BLaER1 treated with 17β-estradiol and CSF1 and Interleukin-3, amounts not matched to agents 10 nM and 100 nM (cell line): ENCODE measurements at regions not wholly inside any gene's neighbourhood (a gene's known extent, or its start where the extent isn't known, plus 50 kb on each side); places are given as distances from the start of the nearest gene placed in this dataset.
A peak's percentile ranks its signal among the peaks of the same experiment; 100 is the strongest.

ENCODE experiments used
- H3K27ac ChIP-seq, 11 experiments: shearing (Covaris generic); formaldehyde crosslinking; 2 replicates each; pipeline ENCODE4 v1.8.1; 2022
- H3K27me3 ChIP-seq, 11 experiments: shearing (Covaris generic); formaldehyde crosslinking; 2 replicates each; pipeline ENCODE4 v1.8.1; 2022
- H3K36me3 ChIP-seq, 11 experiments: shearing (Covaris generic); formaldehyde crosslinking; 2 replicates each; pipeline ENCODE4 v1.8.1; 2022
- H3K4me1 ChIP-seq, 10 experiments: shearing (Covaris generic); formaldehyde crosslinking; 2 replicates each; pipeline ENCODE4 v1.8.1; 2022
- H3K4me2 ChIP-seq, 11 experiments: shearing (Covaris generic); formaldehyde crosslinking; 2 replicates each; pipeline ENCODE4 v1.8.1; 2022
- H3K4me3 ChIP-seq, 10 experiments: shearing (Covaris generic); formaldehyde crosslinking; 2 replicates each; pipeline ENCODE4 v1.8.1; 2022
- H3K9ac ChIP-seq, 11 experiments: shearing (Covaris generic); formaldehyde crosslinking; 2 replicates each; pipeline ENCODE4 v1.8.1; 2022
- H3K9me3 ChIP-seq, 11 experiments: shearing (Covaris generic); formaldehyde crosslinking; replicated peaks in 1 of 11; 2 replicates each; pipeline ENCODE4 v1.8.1; 2022
- H4K20me1 ChIP-seq, 11 experiments: shearing (Covaris generic); formaldehyde crosslinking; 2 replicates each; pipeline ENCODE4 v1.8.1; 2022
- Cebpa-rat ChIP-seq, 11 experiments: shearing (Covaris generic); IDR thresholded peaks; 2 replicates each; pipeline ENCODE4 v1.8.1; 2022

GRCh38 chr11:70677232-70677916, 279.0 kb downstream of the CTTN start:
- H3K9me3 ChIP-seq: no peaks in the 10 kb centered on the region
- H3K4me1 ChIP-seq: peaks cover 0 to 7% (median 0%) of the 10 kb centered on the region in 10 experiments; a peak in 2 of 20 replicates
- H3K27me3 ChIP-seq: peaks cover 0 to 4% (median 0%) of the 10 kb centered on the region in 11 experiments; a peak in 1 of 22 replicates
- peak overlapping the region in 3 of 11 experiments; percentile 2 to 19 (median 14); a peak in 1 of 22 replicates for H3K4me2 ChIP-seq
- H3K36me3 ChIP-seq: no peaks in the 10 kb centered on the region
- no peak overlapping the region for H3K9ac ChIP-seq
- no peak overlapping the region for H3K4me3 ChIP-seq
- TF ChIP-seq Cebpa-rat (IDR thresholded peaks at IDR 0.05): no peak
- peaks cover 0 to 20% (median 1%) of the 10 kb centered on the region in 11 experiments; a peak in 5 of 22 replicates for H4K20me1 ChIP-seq
- H3K27ac ChIP-seq: no peak overlapping the region

- Histone ChIP-seq H3K4me3 (no peak overlapping the region), H3K4me1 (peaks cover 0 to 13% (median 5%) of the 10 kb centered on the region in 10 experiments; a peak in 6 of 20 replicates), H4K20me1 (peaks cover 0 to 20% (median 0%) of the 10 kb centered on the region in 11 experiments; a peak in 5 of 22 replicates), H3K9me3 (0 out of 22 replicates have a peak, but pooled peaks cover 0 to 6% (median 0%) of the 10 kb centered on the region in 11 experiments), H3K27me3 (peaks cover 0 to 4% (median 0%) of the 10 kb centered on the region in 11 experiments; a peak in 1 of 22 replicates), H3K27ac (no peak overlapping the region), H3K36me3 (no peaks in the 10 kb centered on the region), H3K9ac (no peak overlapping the region), H3K4me2 (no peak overlapping the region)
- no peak for TF ChIP-seq Cebpa-rat (IDR thresholded peaks at IDR 0.05)
Observed at GRCh38 chr11:70678931-70679900, 280.9 kb downstream of the CTTN start.

GRCh38 chr11:70680781-70681281, 282.5 kb downstream of the CTTN start:
- H3K4me3 ChIP-seq: no peak overlapping the region
- no peak overlapping the region for H3K4me2 ChIP-seq
- peaks cover 0 to 20% (median 0%) of the 10 kb centered on the region in 11 experiments; a peak in 5 of 22 replicates for H4K20me1 ChIP-seq
- H3K36me3 ChIP-seq: no peaks in the 10 kb centered on the region
- no peak overlapping the region for H3K27ac ChIP-seq
- H3K27me3 ChIP-seq: peaks cover 0 to 4% (median 0%) of the 10 kb centered on the region in 11 experiments; a peak in 1 of 22 replicates
- peaks cover 0 to 13% (median 5%) of the 10 kb centered on the region in 10 experiments; a peak in 6 of 20 replicates for H3K4me1 ChIP-seq
- TF ChIP-seq Cebpa-rat (IDR thresholded peaks at IDR 0.05): no peak
- 0 out of 22 replicates have a peak, but pooled peaks cover 0 to 6% (median 0%) of the 10 kb centered on the region in 11 experiments for H3K9me3 ChIP-seq
- no peak overlapping the region for H3K9ac ChIP-seq

- H4K20me1 ChIP-seq: peaks cover 0 to 20% (median 0%) of the 10 kb centered on the region in 11 experiments; a peak in 5 of 22 replicates
- TF ChIP-seq Cebpa-rat (IDR thresholded peaks at IDR 0.05): no peak
- peaks cover 0 to 4% (median 0%) of the 10 kb centered on the region in 11 experiments; a peak in 1 of 22 replicates for H3K27me3 ChIP-seq
Observed at GRCh38 chr11:70682056-70682455, 283.7 kb downstream of the CTTN start.

GRCh38 chr11:70682760-70683159, 284.4 kb downstream of the CTTN start:
- Histone ChIP-seq H3K27me3 (peaks cover 0 to 4% (median 0%) of the 10 kb centered on the region in 11 experiments; a peak in 1 of 22 replicates), H3K4me3 (no peak overlapping the region), H3K9me3 (0 out of 22 replicates have a peak, but pooled peaks cover 0 to 6% (median 0%) of the 10 kb centered on the region in 11 experiments), H3K36me3 (no peaks in the 10 kb centered on the region), H3K4me2 (peak overlapping the region in 1 of 11 experiments; percentile 12; a peak in 1 of 22 replicates), H3K4me1 (peaks cover 0 to 10% (median 2%) of the 10 kb centered on the region in 10 experiments; a peak in 4 of 20 replicates), H3K9ac (no peak overlapping the region), H3K27ac (no peak overlapping the region), H4K20me1 (peaks cover 0 to 20% (median 0%) of the 10 kb centered on the region in 11 experiments; a peak in 5 of 22 replicates)
- no peak for TF ChIP-seq Cebpa-rat (IDR thresholded peaks at IDR 0.05)

More at GRCh38 chr11:70682056-70682455, 283.7 kb downstream of the CTTN start:
- Histone ChIP-seq H3K4me1 (peaks cover 0 to 10% (median 2%) of the 10 kb centered on the region in 10 experiments; a peak in 5 of 20 replicates), H3K4me3 (no peak overlapping the region), H3K9me3 (0 out of 22 replicates have a peak, but pooled peaks cover 0 to 6% (median 0%) of the 10 kb centered on the region in 11 experiments), H3K36me3 (no peaks in the 10 kb centered on the region), H3K4me2 (no peak overlapping the region), H3K9ac (no peak overlapping the region), H3K27ac (no peak overlapping the region)

- Histone ChIP-seq H3K9me3 (peaks cover 0 to 6% (median 0%) of the 10 kb centered on the region in 11 experiments; a peak in 1 of 22 replicates), H4K20me1 (peaks cover 0 to under 1% (median 0%) of the 10 kb centered on the region in 11 experiments; a peak in 2 of 22 replicates), H3K9ac (no peak overlapping the region), H3K4me3 (no peak overlapping the region), H3K36me3 (no peaks in the 10 kb centered on the region), H3K4me1 (peaks cover 0 to 10% (median 2%) of the 10 kb centered on the region in 10 experiments; a peak in 4 of 20 replicates), H3K27me3 (no peaks in the 10 kb centered on the region), H3K4me2 (no peak overlapping the region), H3K27ac (no peak overlapping the region)
- TF ChIP-seq Cebpa-rat (IDR thresholded peaks at IDR 0.05): no peak
Observed at GRCh38 chr11:70687716-70688115, 289.4 kb downstream of the CTTN start.

- peaks cover 0 to 8% (median 2%) of the 10 kb centered on the region in 10 experiments; a peak in 4 of 20 replicates for H3K4me1 ChIP-seq
- no peak overlapping the region for H3K27ac ChIP-seq
- no peaks in the 10 kb centered on the region; a peak in 1 of 22 replicates for H4K20me1 ChIP-seq
- H3K9me3 ChIP-seq: peaks cover 0 to 5% (median 0%) of the 10 kb centered on the region in 11 experiments; a peak in 1 of 22 replicates
- TF ChIP-seq Cebpa-rat (IDR thresholded peaks at IDR 0.05): no peak
- H3K4me3 ChIP-seq: no peak overlapping the region
- no peaks in the 10 kb centered on the region for H3K36me3 ChIP-seq
- no peaks in the 10 kb centered on the region for H3K27me3 ChIP-seq
- no peak overlapping the region for H3K4me2 ChIP-seq
- H3K9ac ChIP-seq: no peak overlapping the region
Observed at GRCh38 chr11:70688142-70688541, 289.8 kb downstream of the CTTN start.

GRCh38 chr11:70689764-70690163, 291.4 kb downstream of the CTTN start:
- no peak overlapping the region for H3K27ac ChIP-seq

More at GRCh38 chr11:70689764-70690163, 291.4 kb downstream of the CTTN start:
- TF ChIP-seq Cebpa-rat (IDR thresholded peaks at IDR 0.05): no peak
- Histone ChIP-seq H3K36me3 (no peaks in the 10 kb centered on the region), H3K4me2 (no peak overlapping the region), H4K20me1 (no peaks in the 10 kb centered on the region), H3K4me1 (no peaks in the 10 kb centered on the region), H3K4me3 (no peak overlapping the region), H3K9ac (no peak overlapping the region), H3K9me3 (peaks cover 0 to 4% (median 0%) of the 10 kb centered on the region in 11 experiments; a peak in 1 of 22 replicates), H3K27me3 (no peaks in the 10 kb centered on the region)
